ENCODE measurements at regions not wholly inside any gene's neighbourhood (a gene's known extent, or its start where the extent isn't known, plus 50 kb on each side); places are given as distances from the start of the nearest gene placed in this dataset.

- Histone ChIP-seq H3K27me3 (ENCODE audit: insufficient read depth, low read depth) (no peaks in the 10 kb centered on the region), H4K20me1 (ENCODE audit: insufficient read depth) (no peaks in the 10 kb centered on the region), H3K4me2 (no peak overlapping the region), H3K9me3 (ENCODE audit: insufficient read depth, low read depth) (no peaks in the 10 kb centered on the region), H3K79me2 (ENCODE audit: low read depth) (no peaks in the 10 kb centered on the region), H3K36me3 (ENCODE audit: low read depth) (no peaks in the 10 kb centered on the region), H2AFZ (no peak overlapping the region), H3K4me1 (replicated peaks; ENCODE audit: insufficient read depth) (no peaks in the 10 kb centered on the region), H3K27ac (no peak overlapping the region), H3K4me3 (no peak overlapping the region), H3K9me2 (ENCODE audit: insufficient read depth) (no peaks in the 10 kb centered on the region), H3F3A (ENCODE audit: insufficient read depth, low read depth) (no peaks in the 10 kb centered on the region)
- CTCF ChIA-PET, result no interaction called here
- intact Hi-C loops (cut with micrococcal nuclease; ENCODE audit: unreplicated experiment), result loop anchor here (5.0 kb wide), 1 partner anchor 1547 kb away; no protein-coding TSS in a partner anchor
- POLR2A ChIA-PET (ENCODE audit: unreplicated experiment), result no interaction called here
- no TSS peak for BruUV-seq (replicated peaks)
- TF ChIP-seq CTCF (conservative IDR thresholded peaks at IDR 0.05) (no peak), EZH2 (IDR thresholded peaks at IDR 0.05; ENCODE audit: low read depth) (no peak)
- DNase-seq, result no peak
Measured at GRCh38 chr5:9690751-9691150, 60.6 kb upstream of the TAS2R1 start.

- H3K79me2 ChIP-seq (ENCODE audit: low read depth), result no peaks in the 10 kb centered on the region
- BruUV-seq (replicated peaks), result no TSS peak
- no peaks in the 10 kb centered on the region for H3K36me3 ChIP-seq (ENCODE audit: low read depth)
- H3K4me3 ChIP-seq, result no peak overlapping the region
- H4K20me1 ChIP-seq (ENCODE audit: insufficient read depth), result no peaks in the 10 kb centered on the region
- ChIA-PET CTCF (no interaction called here), POLR2A (ENCODE audit: unreplicated experiment) (no interaction called here)
- no peaks in the 10 kb centered on the region for H3K4me1 ChIP-seq (replicated peaks; ENCODE audit: insufficient read depth)
- no peak overlapping the region; the same call in 1 of the 2 replicates for H2AFZ ChIP-seq
- no peak overlapping the region for H3K27ac ChIP-seq
- H3F3A ChIP-seq (ENCODE audit: insufficient read depth, low read depth), result no peaks in the 10 kb centered on the region
- peak in 1 of 2 experiments; percentile 55 for DNase-seq
- H3K9me3 ChIP-seq (ENCODE audit: insufficient read depth, low read depth), result no peaks in the 10 kb centered on the region
- no peaks in the 10 kb centered on the region for H3K27me3 ChIP-seq (ENCODE audit: insufficient read depth, low read depth)
- no peak overlapping the region for H3K4me2 ChIP-seq
- H3K9me2 ChIP-seq (ENCODE audit: insufficient read depth), result no peaks in the 10 kb centered on the region
- intact Hi-C loops (cut with micrococcal nuclease; ENCODE audit: unreplicated experiment), result no loop called here
- TF ChIP-seq CTCF (conservative IDR thresholded peaks at IDR 0.05) (no peak), EZH2 (IDR thresholded peaks at IDR 0.05; ENCODE audit: low read depth) (no peak)
Measured at GRCh38 chr5:9686216-9686615, 56.1 kb upstream of the TAS2R1 start.

- H3K79me2 ChIP-seq (ENCODE audit: low read depth), result no peaks in the 10 kb centered on the region
- no peak for TF ChIP-seq CTCF (conservative IDR thresholded peaks at IDR 0.05)
- TF ChIP-seq EZH2 (IDR thresholded peaks at IDR 0.05; ENCODE audit: low read depth), result no peak
- DNase-seq, result no peak
- no peaks in the 10 kb centered on the region for H3K9me2 ChIP-seq (ENCODE audit: insufficient read depth)
- H3K27me3 ChIP-seq (ENCODE audit: insufficient read depth, low read depth), result no peaks in the 10 kb centered on the region
- H3F3A ChIP-seq (ENCODE audit: insufficient read depth, low read depth), result no peaks in the 10 kb centered on the region
- no peaks in the 10 kb centered on the region for H3K36me3 ChIP-seq (ENCODE audit: low read depth)
- no peak overlapping the region for H3K4me2 ChIP-seq
- H3K4me3 ChIP-seq, result no peak overlapping the region
- POLR2A ChIA-PET (ENCODE audit: unreplicated experiment), result no interaction called here
- BruUV-seq (replicated peaks), result no TSS peak
- no peaks in the 10 kb centered on the region for H3K4me1 ChIP-seq (replicated peaks; ENCODE audit: insufficient read depth)
- H3K9me3 ChIP-seq (ENCODE audit: insufficient read depth, low read depth), result no peaks in the 10 kb centered on the region
- CTCF ChIA-PET, result interaction anchor here (0.6 kb wide), 1 partner anchor 736 kb away, joined by 12 read pairs; no protein-coding TSS in a partner anchor
- intact Hi-C loops (cut with micrococcal nuclease; ENCODE audit: unreplicated experiment), result no loop called here
- H4K20me1 ChIP-seq (ENCODE audit: insufficient read depth), result no peaks in the 10 kb centered on the region
- no peak overlapping the region for H2AFZ ChIP-seq
- H3K27ac ChIP-seq, result no peak overlapping the region
Measured at GRCh38 chr5:9681706-9682105, 51.6 kb upstream of the TAS2R1 start.
